ENCODE measurements at regions not wholly inside any gene's neighbourhood (a gene's known extent, or its start where the extent isn't known, plus 50 kb on each side); places are given as distances from the start of the nearest gene placed in this dataset.

DNA sequence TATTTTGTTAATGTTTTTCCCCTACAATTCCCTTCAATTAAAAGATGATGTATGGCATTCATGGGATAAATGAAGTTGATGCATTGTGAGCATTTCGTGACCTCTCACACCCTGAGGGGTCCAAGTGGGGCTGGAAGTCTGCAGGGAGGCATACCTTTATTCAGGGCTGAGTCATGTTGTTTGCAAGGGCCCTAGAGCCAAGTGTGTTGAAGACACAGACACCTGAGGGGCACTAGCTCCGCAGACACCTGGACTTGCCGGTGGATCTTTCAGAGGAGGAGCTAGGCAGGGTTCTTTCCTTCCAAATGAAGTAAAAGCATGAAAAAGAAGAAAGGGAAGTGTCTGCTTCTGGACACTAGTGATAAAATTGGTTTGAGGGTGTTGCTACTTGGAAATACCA lies 57.0 kb upstream of the RGS7 start:
- TF ChIP-seq ZBTB7A (CRISPR knock-in tag; IDR thresholded peaks at IDR 0.05) (no peak), SRF (IDR thresholded peaks at IDR 0.05; ENCODE audit: low read depth, low read length) (no peak)
- TF ChIP-seq, protein P1, sequence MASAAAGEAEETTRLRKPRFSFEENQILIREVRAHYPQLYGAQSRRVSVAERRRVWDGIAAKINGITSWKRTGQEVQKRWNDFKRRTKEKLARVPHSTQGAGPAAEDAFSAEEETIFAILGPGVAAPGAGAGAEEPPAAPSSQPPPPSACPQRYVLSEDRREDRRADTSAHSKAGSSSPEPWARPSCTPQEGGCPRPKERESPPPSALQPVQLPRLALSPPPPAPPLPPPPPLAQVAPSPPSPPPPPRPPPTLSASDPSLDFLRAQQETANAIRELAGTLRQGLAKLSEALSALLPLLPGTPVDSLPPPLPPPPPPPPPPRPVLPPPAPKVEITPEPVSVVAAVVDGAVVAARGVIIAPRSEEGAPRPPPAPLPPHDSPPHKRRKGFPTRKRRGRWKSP (CRISPR knock-in tag; IDR thresholded peaks at IDR 0.05), result no peak
